ENCODE measurements at regions not wholly inside any gene's neighbourhood (a gene's known extent, or its start where the extent isn't known, plus 50 kb on each side); places are given as distances from the start of the nearest gene placed in this dataset.

GRCh38 chr3:1700650-1701049 is 398.0 kb upstream of the CNTN4 start:
- no peaks in the 10 kb centered on the region for H3K36me3 ChIP-seq (ENCODE audit: control insufficient read depth, insufficient read depth, low read length)
- no peaks in the 10 kb centered on the region for H3K27me3 ChIP-seq (ENCODE audit: control insufficient read depth, insufficient read depth, low read length)
- TF ChIP-seq CTCF (IDR thresholded peaks at IDR 0.05), result no peak
- H3K4me1 ChIP-seq, result no peaks in the 10 kb centered on the region
- H3K4me3 ChIP-seq (ENCODE audit: low read depth, low read length), result no peak overlapping the region
- H3K9ac ChIP-seq, result no peak overlapping the region
- H3K9me3 ChIP-seq (ENCODE audit: control insufficient read depth, low read length), result no peaks in the 10 kb centered on the region
- no peaks in the 10 kb centered on the region for H3K79me2 ChIP-seq
- H2AFZ ChIP-seq, result no peak overlapping the region
- H3K27ac ChIP-seq, result no peak overlapping the region
- no peak overlapping the region for H3K4me2 ChIP-seq (ENCODE audit: low read length)

- Histone ChIP-seq H2AFZ (no peak overlapping the region), H3K79me2 (no peaks in the 10 kb centered on the region), H3K4me2 (ENCODE audit: low read length) (no peak overlapping the region), H3K9me3 (ENCODE audit: control insufficient read depth, low read length) (no peaks in the 10 kb centered on the region), H3K4me3 (ENCODE audit: low read depth, low read length) (no peak overlapping the region), H3K36me3 (ENCODE audit: control insufficient read depth, insufficient read depth, low read length) (no peaks in the 10 kb centered on the region), H3K27ac (no peak overlapping the region), H3K4me1 (no peaks in the 10 kb centered on the region), H3K27me3 (ENCODE audit: control insufficient read depth, insufficient read depth, low read length) (no peaks in the 10 kb centered on the region), H3K9ac (no peak overlapping the region)
- no peak for TF ChIP-seq CTCF (IDR thresholded peaks at IDR 0.05)
Observed at GRCh38 chr3:1703169-1703568, 395.5 kb upstream of the CNTN4 start.

GRCh38 chr3:1710663-1711062 is 388.0 kb upstream of the CNTN4 start:
- Histone ChIP-seq H3K36me3 (ENCODE audit: control insufficient read depth, insufficient read depth, low read length) (no peaks in the 10 kb centered on the region), H3K9me3 (ENCODE audit: control insufficient read depth, low read length) (no peaks in the 10 kb centered on the region), H3K79me2 (no peaks in the 10 kb centered on the region), H3K4me3 (ENCODE audit: low read depth, low read length) (no peak overlapping the region), H3K4me2 (ENCODE audit: low read length) (no peak overlapping the region), H2AFZ (no peak overlapping the region), H3K27ac (no peak overlapping the region), H3K9ac (no peak overlapping the region), H3K27me3 (ENCODE audit: control insufficient read depth, insufficient read depth, low read length) (no peaks in the 10 kb centered on the region), H3K4me1 (no peaks in the 10 kb centered on the region)
- TF ChIP-seq CTCF (IDR thresholded peaks at IDR 0.05), result no peak

- TF ChIP-seq CTCF (IDR thresholded peaks at IDR 0.05), result no peak
- Histone ChIP-seq H3K27me3 (ENCODE audit: control insufficient read depth, insufficient read depth, low read length) (no peaks in the 10 kb centered on the region), H3K79me2 (no peaks in the 10 kb centered on the region), H3K9ac (no peak overlapping the region), H2AFZ (no peak overlapping the region), H3K4me1 (no peaks in the 10 kb centered on the region), H3K36me3 (ENCODE audit: control insufficient read depth, insufficient read depth, low read length) (no peaks in the 10 kb centered on the region), H3K4me3 (ENCODE audit: low read depth, low read length) (no peak overlapping the region), H3K27ac (no peak overlapping the region), H3K9me3 (ENCODE audit: control insufficient read depth, low read length) (no peaks in the 10 kb centered on the region), H3K4me2 (ENCODE audit: low read length) (no peak overlapping the region)
Observed at GRCh38 chr3:1717524-1717923, 381.1 kb upstream of the CNTN4 start.

GRCh38 chr3:1723726-1724125 is 374.9 kb upstream of the CNTN4 start:
- no peaks in the 10 kb centered on the region for H3K9me3 ChIP-seq (ENCODE audit: control insufficient read depth, low read length)
- no peaks in the 10 kb centered on the region for H3K4me1 ChIP-seq
- no peaks in the 10 kb centered on the region for H3K27me3 ChIP-seq (ENCODE audit: control insufficient read depth, insufficient read depth, low read length)
- H3K9ac ChIP-seq, result no peak overlapping the region
- H3K36me3 ChIP-seq (ENCODE audit: control insufficient read depth, insufficient read depth, low read length), result no peaks in the 10 kb centered on the region
- H3K4me2 ChIP-seq (ENCODE audit: low read length), result no peak overlapping the region
- H3K27ac ChIP-seq, result no peak overlapping the region
- H2AFZ ChIP-seq, result no peak overlapping the region
- no peak overlapping the region for H3K4me3 ChIP-seq (ENCODE audit: low read depth, low read length)
- no peak for TF ChIP-seq CTCF (IDR thresholded peaks at IDR 0.05)
- H3K79me2 ChIP-seq, result no peaks in the 10 kb centered on the region
